PC-9 (cell line): ENCODE measurements at regions not wholly inside any gene's neighbourhood (a gene's known extent, or its start where the extent isn't known, plus 50 kb on each side); places are given as distances from the start of the nearest gene placed in this dataset.

ENCODE experiments used
- BruUV-seq: library from RNA; stranded (reverse); fragments of 400-500 nt; replicated peaks from 2 replicates; lab custom pipeline; 2021; lab: Mats Ljungman, UMichigan
- CTCF ChIA-PET: fragments of 300-600 bp; sonication (Branson Sonifier 250); formaldehyde crosslinking; loops from one replicate; lab custom pipeline; 2022; ENCODE audit warnings: antibody characterized with exemption; lab: Charles Lee
- POLR2A ChIA-PET: fragments of 300-600 bp; sonication (Branson Sonifier 250); formaldehyde crosslinking; loops from one replicate; lab custom pipeline; 2022; ENCODE audit warnings: antibody characterized with exemption; ENCODE audit not compliant: unreplicated experiment; lab: Charles Lee
- DNase-seq, 2 experiments: peaks; one replicate each; pipeline versions ENCODE4 v3.0.0 to v3.0.0-alpha.2; 2015 to 2022; ENCODE audit warnings: mixed read lengths in 1 of 2
- H2AFZ ChIP-seq: fragments of 200-600 bp; sonication (generic); 2 replicates; pipeline ENCODE4 v1.8.1; 2017; ENCODE audit warnings: antibody characterized with exemption
- H3F3A ChIP-seq: fragments of 200-600 bp; sonication (generic); 2 replicates; pipeline ENCODE4 v1.8.1; 2017; ENCODE audit warnings: antibody characterized with exemption, mild to moderate bottlenecking, low read depth; ENCODE audit not compliant: insufficient read depth
- H3K27ac ChIP-seq: fragments of 200-600 bp; sonication (generic); 2 replicates; pipeline ENCODE4 v1.6.1; 2016; ENCODE audit warnings: mixed run types
- H3K27me3 ChIP-seq: fragments of 200-600 bp; sonication (generic); 2 replicates; pipeline ENCODE4 v1.6.1; 2016; ENCODE audit warnings: low read depth, mixed run types; ENCODE audit not compliant: insufficient read depth
- H3K36me3 ChIP-seq: fragments of 200-600 bp; sonication (generic); 2 replicates; pipeline ENCODE4 v1.6.1; 2016; ENCODE audit warnings: low read depth, mixed run types
- H3K4me1 ChIP-seq: fragments of 200-600 bp; sonication (generic); replicated peaks from 2 replicates; pipeline ENCODE4 v1.6.1; 2016; ENCODE audit warnings: mixed run types; ENCODE audit not compliant: insufficient read depth
- H3K4me2 ChIP-seq: fragments of 200-600 bp; sonication (generic); 2 replicates; pipeline ENCODE4 v1.6.1; 2017; ENCODE audit warnings: mixed run types
- H3K4me3 ChIP-seq: fragments of 200-600 bp; sonication (generic); 2 replicates; pipeline ENCODE4 v1.6.1; 2016; ENCODE audit warnings: mixed run types
- H3K79me2 ChIP-seq: fragments of 200-600 bp; sonication (generic); 2 replicates; pipeline ENCODE4 v1.6.1; 2017; ENCODE audit warnings: low read depth, mixed run types
- H3K9me2 ChIP-seq: fragments of 200-600 bp; sonication (generic); 2 replicates; pipeline ENCODE4 v1.8.1; 2017; ENCODE audit warnings: mild to moderate bottlenecking; ENCODE audit not compliant: insufficient read depth
- H3K9me3 ChIP-seq: fragments of 200-600 bp; sonication (generic); 2 replicates; pipeline ENCODE4 v1.8.1; 2016; ENCODE audit warnings: low read depth; ENCODE audit not compliant: insufficient read depth
- H4K20me1 ChIP-seq: fragments of 200-600 bp; sonication (generic); 2 replicates; pipeline ENCODE4 v1.8.1; 2017; ENCODE audit not compliant: insufficient read depth
- EZH2 ChIP-seq: fragments of 200-600 bp; sonication (generic); IDR thresholded peaks from 2 replicates; pipeline ENCODE4 v1.8.0; 2017; ENCODE audit warnings: antibody characterized with exemption, low read depth
- intact Hi-C: fragments of 100-400 bp; cut with micrococcal nuclease; formaldehyde crosslinking; loops from one replicate; pipeline ENCODE4 v1.10.0; 2022; ENCODE audit not compliant: unreplicated experiment
- TF ChIP-seq, protein P1 (sequence below): fragments of 200-600 bp; sonication (generic); conservative IDR thresholded peaks from 2 replicates; pipeline ENCODE4 v1.6.1; 2017; ENCODE audit warnings: mixed run types, antibody characterized with exemption, mild to moderate bottlenecking, moderate library complexity

DNA sequence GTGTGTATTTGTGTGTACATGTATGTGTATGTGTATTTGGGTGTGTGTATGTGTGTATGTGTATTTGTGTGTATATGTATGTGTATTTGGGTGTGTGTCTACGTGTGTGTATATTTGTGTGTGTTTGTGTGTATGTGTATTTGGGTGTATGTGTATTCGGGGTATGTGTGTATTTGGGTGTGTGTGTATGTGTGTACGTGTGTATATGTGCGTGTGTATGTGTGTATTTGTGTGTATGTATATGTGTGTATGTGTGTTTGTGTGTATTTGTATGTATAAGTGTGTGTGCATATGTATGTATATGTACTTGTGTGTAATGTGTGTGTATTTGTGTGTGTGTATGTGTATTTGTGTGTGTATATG is 62.0 kb downstream of the HAPSTR1 start:
- BruUV-seq: no TSS peak
- Histone ChIP-seq H3F3A (peaks cover 7% of the 10 kb centered on the region; the same call in 1 of the 2 replicates), H2AFZ (no peak overlapping the region), H3K27me3 (no peaks in the 10 kb centered on the region), H3K36me3 (no peaks in the 10 kb centered on the region), H3K4me1 (no peaks in the 10 kb centered on the region), H3K4me2 (no peak overlapping the region), H4K20me1 (no peaks in the 10 kb centered on the region), H3K79me2 (no peaks in the 10 kb centered on the region), H3K9me2 (no peaks in the 10 kb centered on the region), H3K27ac (no peak overlapping the region), H3K9me3 (peaks cover 6% of the 10 kb centered on the region; the same call in 1 of the 2 replicates), H3K4me3 (no peak overlapping the region)
- intact Hi-C loops: no loop called here
- DNase-seq: no peak
- ChIA-PET CTCF (no interaction called here), POLR2A (no interaction called here)
- no peak for TF ChIP-seq EZH2

DNA sequence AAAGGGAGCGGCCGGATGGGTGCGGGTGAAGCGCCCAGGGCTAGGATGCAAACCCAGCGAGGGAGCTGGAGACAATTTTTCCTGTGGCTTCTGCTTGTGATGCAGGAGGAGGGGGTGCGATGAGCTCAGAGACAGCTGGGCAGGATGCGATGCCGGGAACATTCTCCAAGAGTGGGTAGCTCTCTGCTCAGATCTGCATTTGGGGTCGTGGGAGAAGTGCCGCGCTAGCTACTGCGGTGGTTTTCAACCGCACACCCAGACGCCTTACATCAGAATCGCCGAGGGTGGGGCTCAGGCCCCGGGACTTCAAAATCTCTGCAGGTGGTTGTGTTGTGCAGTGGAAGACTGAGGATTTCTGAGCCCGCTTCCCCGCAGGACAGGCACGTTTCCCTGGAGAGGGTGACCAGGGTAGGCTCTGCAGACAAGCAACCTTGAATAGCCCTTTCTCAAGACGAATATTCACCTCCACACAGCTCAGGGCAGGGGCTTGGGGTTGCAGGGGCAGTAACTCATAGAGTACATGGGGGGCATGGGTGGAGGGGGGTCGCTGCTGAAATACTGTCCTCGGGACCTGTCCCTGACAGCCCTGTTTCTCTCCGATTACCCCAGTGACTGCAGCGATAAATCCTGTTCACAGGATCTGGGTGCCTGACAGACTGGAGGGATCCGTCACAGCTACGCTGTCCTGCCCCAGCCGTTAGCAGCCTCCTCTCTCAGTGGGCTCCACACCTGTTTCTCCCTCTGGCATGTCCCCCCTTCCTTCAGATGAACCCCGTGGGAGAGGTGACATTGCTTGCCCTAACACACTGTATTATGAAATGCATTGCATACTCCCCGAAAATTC is 63.3 kb downstream of the HAPSTR1 start:
- peaks cover 7% of the 10 kb centered on the region; the same call in 1 of the 2 replicates for H3F3A ChIP-seq

DNA sequence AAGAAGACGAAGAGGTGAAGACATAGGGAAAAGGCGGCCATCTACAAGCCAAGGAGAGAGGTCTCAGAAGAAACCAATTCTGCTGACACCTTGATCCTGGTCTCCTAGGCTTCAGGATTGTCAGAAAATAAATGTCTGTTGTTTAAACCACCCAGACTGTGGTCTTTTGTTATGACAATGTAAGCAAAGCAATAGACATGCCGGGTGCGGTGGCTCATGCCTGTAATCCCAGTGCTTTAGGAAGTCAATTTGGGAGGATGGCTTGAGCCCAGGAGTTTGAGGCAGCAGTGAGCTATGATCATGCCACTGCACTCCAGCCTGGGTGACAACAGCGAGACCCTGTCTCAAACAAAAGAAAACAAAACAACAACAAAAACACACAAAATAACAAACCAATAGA is 64.4 kb downstream of the HAPSTR1 start:
- Histone ChIP-seq H3K4me1 (no peaks in the 10 kb centered on the region), H3K36me3 (no peaks in the 10 kb centered on the region), H3F3A (peaks cover 6% of the 10 kb centered on the region; the same call in 1 of the 2 replicates), H3K9me2 (no peaks in the 10 kb centered on the region), H4K20me1 (no peaks in the 10 kb centered on the region), H3K4me3 (no peak overlapping the region), H2AFZ (no peak overlapping the region), H3K79me2 (no peaks in the 10 kb centered on the region), H3K27ac (no peak overlapping the region), H3K27me3 (no peaks in the 10 kb centered on the region), H3K9me3 (peaks cover 6% of the 10 kb centered on the region; the same call in 1 of the 2 replicates), H3K4me2 (no peak overlapping the region)
- ChIA-PET CTCF (no interaction called here), POLR2A (no interaction called here)
- intact Hi-C loops: no loop called here
- no peak for DNase-seq
- TF ChIP-seq, protein P1, sequence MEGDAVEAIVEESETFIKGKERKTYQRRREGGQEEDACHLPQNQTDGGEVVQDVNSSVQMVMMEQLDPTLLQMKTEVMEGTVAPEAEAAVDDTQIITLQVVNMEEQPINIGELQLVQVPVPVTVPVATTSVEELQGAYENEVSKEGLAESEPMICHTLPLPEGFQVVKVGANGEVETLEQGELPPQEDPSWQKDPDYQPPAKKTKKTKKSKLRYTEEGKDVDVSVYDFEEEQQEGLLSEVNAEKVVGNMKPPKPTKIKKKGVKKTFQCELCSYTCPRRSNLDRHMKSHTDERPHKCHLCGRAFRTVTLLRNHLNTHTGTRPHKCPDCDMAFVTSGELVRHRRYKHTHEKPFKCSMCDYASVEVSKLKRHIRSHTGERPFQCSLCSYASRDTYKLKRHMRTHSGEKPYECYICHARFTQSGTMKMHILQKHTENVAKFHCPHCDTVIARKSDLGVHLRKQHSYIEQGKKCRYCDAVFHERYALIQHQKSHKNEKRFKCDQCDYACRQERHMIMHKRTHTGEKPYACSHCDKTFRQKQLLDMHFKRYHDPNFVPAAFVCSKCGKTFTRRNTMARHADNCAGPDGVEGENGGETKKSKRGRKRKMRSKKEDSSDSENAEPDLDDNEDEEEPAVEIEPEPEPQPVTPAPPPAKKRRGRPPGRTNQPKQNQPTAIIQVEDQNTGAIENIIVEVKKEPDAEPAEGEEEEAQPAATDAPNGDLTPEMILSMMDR: no peak
- BruUV-seq: no TSS peak

More for the DNA sequence above, 63.3 kb downstream of the HAPSTR1 start:
- H3K79me2 ChIP-seq: no peaks in the 10 kb centered on the region
- H3K27ac ChIP-seq: no peak overlapping the region
- TF ChIP-seq, protein P1: no peak
- TF ChIP-seq EZH2: no peak
- ChIA-PET POLR2A (no interaction called here), CTCF (no interaction called here)
- no TSS peak for BruUV-seq
- H3K4me3 ChIP-seq: no peak overlapping the region
- no peaks in the 10 kb centered on the region for H4K20me1 ChIP-seq
- no peak overlapping the region for H2AFZ ChIP-seq
- H3K27me3 ChIP-seq: no peaks in the 10 kb centered on the region
- DNase-seq: no peak
- no peaks in the 10 kb centered on the region for H3K9me2 ChIP-seq
- H3K4me1 ChIP-seq: no peaks in the 10 kb centered on the region
- intact Hi-C loops: no loop called here
- no peak overlapping the region for H3K4me2 ChIP-seq
- peaks cover 6% of the 10 kb centered on the region; the same call in 1 of the 2 replicates for H3K9me3 ChIP-seq
- H3K36me3 ChIP-seq: no peaks in the 10 kb centered on the region
